AG04450 (cell line): ENCODE measurements at regions not wholly inside any gene's neighbourhood (a gene's known extent, or its start where the extent isn't known, plus 50 kb on each side); places are given as distances from the start of the nearest gene placed in this dataset.

ENCODE experiments used
- CTCF ChIA-PET: fragments of 300-600, 350-600 bp; formaldehyde crosslinking; extraction: SDS; loops from one replicate; lab custom pipeline; 2022; ENCODE audit warnings: antibody characterized with exemption, inconsistent platforms; lab: Charles Lee
- POLR2A ChIA-PET: fragments of 350-600 bp; formaldehyde crosslinking; extraction: SDS; loops from one replicate; lab custom pipeline; 2021; ENCODE audit warnings: antibody characterized with exemption, inconsistent platforms; lab: Yijun Ruan, JAX
- DNase-seq: peaks from one replicate; pipeline ENCODE4 v3.0.0-alpha.2; 2011; ENCODE audit warnings: low read depth, low spot score
- H3K27ac ChIP-seq: one replicate; pipeline ENCODE4 v1.5.1; 2012; ENCODE audit warnings: low read depth, low read length, control low read depth
- H3K27me3 ChIP-seq: one replicate; pipeline ENCODE4 v1.6.0; 2012; ENCODE audit warnings: low read length; ENCODE audit not compliant: control insufficient read depth, insufficient read depth
- H3K4me3 ChIP-seq: 2 replicates; pipeline ENCODE4 v1.5.1; 2011; ENCODE audit warnings: mild to moderate bottlenecking, low read depth, low read length, control low read depth
- H3K9me3 ChIP-seq: 2 replicates; pipeline ENCODE4 v1.5.1; 2012; ENCODE audit warnings: low read length; ENCODE audit not compliant: control insufficient read depth, insufficient read depth
- TF ChIP-seq, protein P1 (sequence below): IDR thresholded peaks from 2 replicates; pipeline ENCODE4 v1.5.1; 2011; ENCODE audit warnings: low read depth, low read length, control low read depth, inconsistent platforms

DNA sequence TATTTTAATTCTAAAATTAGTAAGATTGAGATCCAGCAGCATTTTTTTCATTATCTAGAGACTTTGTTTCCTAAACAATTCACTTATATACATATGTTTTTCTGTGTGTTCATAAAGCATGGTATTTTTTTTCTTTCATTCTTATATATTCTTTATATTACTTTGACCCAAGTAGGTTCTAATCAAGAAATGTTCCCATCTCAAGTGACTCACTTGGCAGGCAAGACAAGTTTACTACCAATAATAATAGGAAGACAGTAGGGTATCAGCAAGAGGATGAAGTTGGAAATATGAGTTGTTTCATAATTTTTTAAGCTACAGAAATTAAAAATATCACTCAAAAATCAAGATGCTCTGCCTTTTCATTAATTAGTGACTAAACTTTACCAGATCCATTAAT, 613.4 kb upstream of the ATP2B1 start:
- H3K9me3 ChIP-seq: no peaks in the 10 kb centered on the region
- TF ChIP-seq, protein P1, sequence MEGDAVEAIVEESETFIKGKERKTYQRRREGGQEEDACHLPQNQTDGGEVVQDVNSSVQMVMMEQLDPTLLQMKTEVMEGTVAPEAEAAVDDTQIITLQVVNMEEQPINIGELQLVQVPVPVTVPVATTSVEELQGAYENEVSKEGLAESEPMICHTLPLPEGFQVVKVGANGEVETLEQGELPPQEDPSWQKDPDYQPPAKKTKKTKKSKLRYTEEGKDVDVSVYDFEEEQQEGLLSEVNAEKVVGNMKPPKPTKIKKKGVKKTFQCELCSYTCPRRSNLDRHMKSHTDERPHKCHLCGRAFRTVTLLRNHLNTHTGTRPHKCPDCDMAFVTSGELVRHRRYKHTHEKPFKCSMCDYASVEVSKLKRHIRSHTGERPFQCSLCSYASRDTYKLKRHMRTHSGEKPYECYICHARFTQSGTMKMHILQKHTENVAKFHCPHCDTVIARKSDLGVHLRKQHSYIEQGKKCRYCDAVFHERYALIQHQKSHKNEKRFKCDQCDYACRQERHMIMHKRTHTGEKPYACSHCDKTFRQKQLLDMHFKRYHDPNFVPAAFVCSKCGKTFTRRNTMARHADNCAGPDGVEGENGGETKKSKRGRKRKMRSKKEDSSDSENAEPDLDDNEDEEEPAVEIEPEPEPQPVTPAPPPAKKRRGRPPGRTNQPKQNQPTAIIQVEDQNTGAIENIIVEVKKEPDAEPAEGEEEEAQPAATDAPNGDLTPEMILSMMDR: no peak
- CTCF ChIA-PET: no interaction called here
- POLR2A ChIA-PET: no interaction called here
- H3K4me3 ChIP-seq: no peak overlapping the region
- H3K27me3 ChIP-seq: no peaks in the 10 kb centered on the region
- DNase-seq: no peak
- H3K27ac ChIP-seq: no peak overlapping the region

GRCh38 chr12:90321369-90321768, 612.7 kb upstream of the ATP2B1 start:
- TF ChIP-seq, protein P1: no peak
- H3K9me3 ChIP-seq: no peaks in the 10 kb centered on the region
- ChIA-PET POLR2A (no interaction called here), CTCF (no interaction called here)
- no peak overlapping the region for H3K27ac ChIP-seq
- DNase-seq: no peak
- H3K4me3 ChIP-seq: no peak overlapping the region
- no peaks in the 10 kb centered on the region for H3K27me3 ChIP-seq

DNA sequence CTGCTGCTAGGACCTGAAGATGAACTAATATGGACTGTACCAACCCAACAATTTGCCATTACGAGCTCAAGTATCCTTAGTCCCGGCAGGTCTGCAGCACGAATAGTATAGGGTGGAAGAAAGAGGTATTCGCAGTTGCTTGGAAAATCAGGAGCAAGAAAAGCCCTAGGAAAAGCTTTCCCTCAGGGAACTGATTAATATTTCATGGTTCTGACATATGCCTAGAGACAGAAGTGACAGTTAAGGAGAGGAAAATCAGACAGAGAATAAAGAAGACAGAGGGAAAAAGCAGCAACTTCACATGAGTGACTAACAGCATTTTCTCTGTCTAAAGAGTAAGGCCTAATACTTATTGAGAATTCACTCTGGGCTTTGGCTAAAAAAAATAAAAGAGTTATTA, 602.9 kb upstream of the ATP2B1 start:
- Histone ChIP-seq H3K4me3 (no peak overlapping the region), H3K27ac (no peak overlapping the region), H3K9me3 (no peaks in the 10 kb centered on the region), H3K27me3 (no peaks in the 10 kb centered on the region)
- POLR2A ChIA-PET: no interaction called here
- CTCF ChIA-PET: interaction anchor here (0.7 kb wide), 1 partner anchor 22 kb away, joined by 3 read pairs; no protein-coding TSS in a partner anchor
- DNase-seq: no peak
- TF ChIP-seq, protein P1: no peak

GRCh38 chr12:90305379-90305778, 596.7 kb upstream of the ATP2B1 start:
- POLR2A ChIA-PET: no interaction called here

GRCh38 chr12:90304231-90304630, 595.6 kb upstream of the ATP2B1 start:
- Histone ChIP-seq H3K27ac (no peak overlapping the region), H3K27me3 (no peaks in the 10 kb centered on the region), H3K4me3 (no peak overlapping the region), H3K9me3 (no peaks in the 10 kb centered on the region)
- no peak for DNase-seq
- TF ChIP-seq, protein P1: no peak
- POLR2A ChIA-PET: no interaction called here
- CTCF ChIA-PET: no interaction called here

More at GRCh38 chr12:90305379-90305778, 596.7 kb upstream of the ATP2B1 start:
- H3K27me3 ChIP-seq: no peaks in the 10 kb centered on the region
- no peak overlapping the region for H3K4me3 ChIP-seq
- DNase-seq: no peak
- H3K27ac ChIP-seq: no peak overlapping the region
- no peaks in the 10 kb centered on the region for H3K9me3 ChIP-seq
- TF ChIP-seq, protein P1: no peak
- CTCF ChIA-PET: no interaction called here
